ENCODE measurements at regions not wholly inside any gene's neighbourhood (a gene's known extent, or its start where the extent isn't known, plus 50 kb on each side); places are given as distances from the start of the nearest gene placed in this dataset.
"Not testable (repeated sequence)": the region's sequence is repeated elsewhere in the genome, so short reads cannot be mapped to it uniquely, and the experiment has no call there.

DNA sequence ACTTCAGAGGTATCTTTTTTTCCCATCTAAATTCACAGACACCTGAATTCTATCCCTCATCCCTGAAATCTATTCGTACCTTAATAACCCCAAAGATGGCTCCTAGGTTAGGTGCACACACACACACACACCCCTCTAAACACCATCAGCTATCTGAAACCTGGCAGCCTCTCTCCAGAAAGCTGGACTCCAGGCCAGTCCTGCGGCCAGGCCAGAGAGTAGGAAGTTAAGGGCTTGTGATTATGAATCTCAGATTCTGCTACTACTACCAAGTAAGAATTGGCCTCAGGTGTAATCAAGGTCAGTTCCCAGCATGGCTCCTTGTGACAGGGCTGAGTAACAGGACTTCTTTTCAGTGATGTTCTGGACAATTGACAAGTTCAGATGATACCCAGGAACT, 244.2 kb upstream of the SERP2 start:
- DNase-seq: no peak

DNA sequence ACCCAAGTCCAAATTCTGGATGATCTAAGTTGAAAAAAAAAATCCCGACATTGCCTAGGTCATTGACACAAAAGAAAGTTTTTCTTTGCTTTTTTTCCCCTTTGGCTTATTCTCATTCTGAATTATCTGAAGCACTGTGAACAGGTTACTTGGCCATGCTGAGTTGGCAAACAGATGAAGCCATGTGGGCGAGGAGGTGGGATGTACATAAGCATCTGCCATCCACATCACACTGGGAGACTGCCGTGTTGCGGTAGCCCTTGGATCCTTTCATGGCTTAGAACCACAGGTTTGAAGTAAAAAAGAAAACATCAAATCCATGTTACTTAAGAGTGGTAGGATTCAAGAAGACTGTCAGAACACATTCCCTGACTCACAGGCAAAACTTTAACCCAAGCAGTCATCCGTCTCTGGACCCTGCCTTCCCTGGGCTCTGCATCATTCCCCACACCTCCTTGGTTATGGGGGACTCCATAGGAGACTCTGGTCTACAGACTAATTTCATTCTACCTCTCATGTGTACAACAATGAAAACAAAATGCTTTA, 242.5 kb upstream of the SERP2 start:
- no peak for DNase-seq

DNA sequence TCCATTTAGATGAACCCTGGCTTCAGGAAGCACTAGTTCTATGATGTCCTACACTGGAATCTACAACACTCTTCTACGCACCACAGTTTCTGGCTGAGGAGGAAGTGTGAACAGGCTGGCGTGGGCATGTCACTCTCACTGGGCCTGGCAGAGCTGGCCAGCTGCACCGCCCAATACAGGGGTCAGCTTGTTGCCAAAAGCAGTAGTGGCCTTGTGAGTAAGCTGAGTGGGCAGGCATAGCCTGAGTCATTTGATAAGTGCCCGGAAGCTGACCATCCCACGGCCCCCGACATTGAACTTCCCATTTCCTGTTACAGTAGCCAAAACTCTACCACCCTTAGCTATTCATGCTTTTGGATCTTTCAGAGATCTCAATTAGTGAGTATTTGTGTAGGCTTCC, 240.9 kb upstream of the SERP2 start:
- DNase-seq: no peak

DNA sequence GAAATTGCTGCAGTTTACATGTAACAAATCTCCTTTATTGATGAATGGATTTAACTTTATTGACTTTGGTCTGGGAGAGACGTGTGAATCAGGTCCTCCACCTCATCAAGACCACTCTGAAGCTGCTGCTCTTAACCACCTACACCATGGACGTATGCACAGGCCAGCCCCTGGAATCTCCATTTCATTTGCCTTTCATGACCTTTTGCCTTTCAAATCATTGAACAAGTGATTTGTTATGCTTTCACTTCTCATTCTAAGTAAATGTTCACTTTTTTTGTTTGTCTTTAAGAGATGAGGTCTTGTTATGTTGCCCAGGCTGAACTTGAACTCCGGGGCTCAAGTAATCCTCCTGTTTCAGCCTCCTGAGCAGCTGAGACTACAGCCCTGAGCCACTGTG, 240.0 kb upstream of the SERP2 start:
- DNase-seq: no peak

DNA sequence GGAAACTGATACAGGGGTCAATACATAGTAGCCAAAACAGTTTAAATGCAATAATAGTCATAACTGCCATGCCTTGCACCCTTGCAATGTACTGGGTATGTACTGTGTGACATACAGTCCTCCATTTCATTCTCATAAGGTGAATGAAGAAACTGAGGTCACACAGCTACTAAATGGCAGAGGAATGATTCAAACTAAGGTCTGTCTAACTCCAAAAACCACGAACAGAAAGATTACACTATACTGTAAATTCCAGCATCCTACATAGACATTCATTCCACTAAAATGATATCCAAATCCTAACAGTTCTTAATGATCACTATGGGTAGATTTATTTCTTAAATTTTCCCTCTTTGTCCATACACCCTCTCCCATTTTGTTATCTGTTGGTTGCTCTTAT, 238.1 kb upstream of the SERP2 start:
- no peak for DNase-seq

DNA sequence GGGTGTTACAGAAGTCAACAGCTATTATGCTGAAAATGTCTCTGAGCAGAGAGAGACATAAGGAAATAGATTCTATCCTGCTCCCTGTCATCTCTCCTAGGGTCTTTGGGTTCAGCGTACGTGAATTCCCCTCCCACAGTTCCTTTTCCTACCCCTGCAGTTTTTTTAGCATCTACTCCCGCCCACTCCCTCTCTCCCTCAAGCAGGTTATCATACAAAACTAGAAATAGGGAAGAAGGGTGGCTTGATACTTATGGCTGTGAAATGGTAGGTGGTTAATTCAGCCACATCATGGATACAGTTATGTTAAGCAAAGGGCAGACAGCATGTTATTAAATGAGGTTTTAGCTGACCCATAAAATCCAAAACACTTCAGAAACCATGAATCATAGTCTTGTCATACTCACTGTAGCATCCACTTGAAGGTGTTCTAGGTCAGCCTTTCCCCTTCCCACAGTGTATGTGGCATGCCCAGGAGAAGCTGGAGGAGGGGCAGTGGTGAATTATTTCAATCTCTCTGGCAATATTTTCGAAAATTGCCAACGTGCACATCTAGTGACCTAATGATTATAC, 236.8 kb upstream of the SERP2 start:
- DNase-seq: no peak

DNA sequence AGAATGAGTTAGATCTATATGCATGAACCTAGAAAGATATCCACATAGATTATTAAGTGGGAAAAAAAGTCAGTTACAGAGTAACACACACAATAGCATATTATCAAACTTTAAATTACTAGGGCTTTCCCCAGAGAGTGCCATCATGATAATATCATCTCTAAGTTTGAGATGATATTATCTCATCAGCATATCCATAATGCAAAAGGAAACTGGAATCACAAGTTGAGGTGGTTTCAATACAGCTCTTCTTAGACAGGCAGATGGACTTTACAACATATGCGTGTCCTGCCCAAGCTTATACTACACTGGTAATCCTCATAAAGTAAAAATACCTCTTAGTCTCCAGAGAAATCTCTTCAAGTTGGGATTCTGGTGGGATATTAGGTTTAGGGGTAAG, 236.2 kb upstream of the SERP2 start:
- DNase-seq: no peak

DNA sequence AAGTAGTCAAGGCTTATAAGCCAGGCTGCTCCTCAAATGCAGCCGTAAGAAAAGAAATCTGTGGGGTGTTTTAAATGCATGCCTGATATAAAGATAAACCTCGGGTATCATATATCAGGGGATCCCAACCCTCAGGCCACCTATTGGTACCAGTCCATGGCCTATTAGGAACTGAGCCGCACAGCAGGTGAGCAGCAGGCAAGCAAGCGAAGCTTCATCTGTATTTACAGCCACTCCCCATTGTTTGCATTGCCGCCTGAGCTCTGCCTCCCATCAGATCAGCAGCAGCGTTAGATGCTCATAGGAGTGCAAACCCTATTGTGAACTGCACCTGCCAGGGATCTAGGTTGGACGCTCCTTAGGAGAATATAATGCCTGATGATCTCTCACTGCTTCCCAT, 233.5 kb upstream of the SERP2 start:
- DNase-seq: no peak

DNA sequence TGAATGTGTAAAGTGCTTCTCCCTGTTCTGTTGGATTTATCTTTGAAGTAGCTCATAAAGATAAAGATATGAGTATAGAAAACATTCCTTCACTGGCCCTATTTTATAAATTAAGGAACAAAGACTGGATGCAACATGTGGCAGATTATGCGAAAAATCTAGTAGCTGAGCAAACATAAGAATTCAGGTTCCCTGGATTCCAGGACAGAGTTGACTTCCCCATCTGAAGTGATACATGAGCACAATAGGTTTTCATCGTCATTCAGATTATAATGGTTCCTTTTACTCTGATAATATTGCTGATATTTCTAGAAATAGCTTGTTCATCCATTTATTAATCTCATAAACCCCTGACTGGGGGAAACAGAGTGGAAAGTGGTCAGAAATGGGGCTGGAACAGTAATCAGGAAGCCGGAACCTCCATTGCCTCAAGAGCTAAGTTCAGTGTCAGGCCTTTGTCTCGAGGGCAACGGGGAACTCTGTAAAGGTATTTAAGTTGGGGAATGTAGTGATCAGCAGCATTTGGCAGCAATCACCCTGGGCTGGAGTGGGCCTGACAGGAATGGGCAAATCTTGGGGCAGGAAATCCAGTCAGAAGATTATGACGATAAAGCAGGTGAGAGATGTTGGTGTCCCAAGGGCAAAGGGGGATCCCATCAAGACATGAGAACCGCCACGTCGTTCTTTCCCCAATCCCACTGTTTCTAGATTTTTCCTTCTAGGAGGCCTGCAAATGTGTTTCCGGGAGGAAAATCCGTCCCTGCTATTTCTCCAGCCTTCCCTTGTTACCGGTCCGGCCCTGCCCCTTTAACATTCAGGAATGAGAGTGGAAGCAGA, 232.5 kb upstream of the SERP2 start:
- no peak for DNase-seq

DNA sequence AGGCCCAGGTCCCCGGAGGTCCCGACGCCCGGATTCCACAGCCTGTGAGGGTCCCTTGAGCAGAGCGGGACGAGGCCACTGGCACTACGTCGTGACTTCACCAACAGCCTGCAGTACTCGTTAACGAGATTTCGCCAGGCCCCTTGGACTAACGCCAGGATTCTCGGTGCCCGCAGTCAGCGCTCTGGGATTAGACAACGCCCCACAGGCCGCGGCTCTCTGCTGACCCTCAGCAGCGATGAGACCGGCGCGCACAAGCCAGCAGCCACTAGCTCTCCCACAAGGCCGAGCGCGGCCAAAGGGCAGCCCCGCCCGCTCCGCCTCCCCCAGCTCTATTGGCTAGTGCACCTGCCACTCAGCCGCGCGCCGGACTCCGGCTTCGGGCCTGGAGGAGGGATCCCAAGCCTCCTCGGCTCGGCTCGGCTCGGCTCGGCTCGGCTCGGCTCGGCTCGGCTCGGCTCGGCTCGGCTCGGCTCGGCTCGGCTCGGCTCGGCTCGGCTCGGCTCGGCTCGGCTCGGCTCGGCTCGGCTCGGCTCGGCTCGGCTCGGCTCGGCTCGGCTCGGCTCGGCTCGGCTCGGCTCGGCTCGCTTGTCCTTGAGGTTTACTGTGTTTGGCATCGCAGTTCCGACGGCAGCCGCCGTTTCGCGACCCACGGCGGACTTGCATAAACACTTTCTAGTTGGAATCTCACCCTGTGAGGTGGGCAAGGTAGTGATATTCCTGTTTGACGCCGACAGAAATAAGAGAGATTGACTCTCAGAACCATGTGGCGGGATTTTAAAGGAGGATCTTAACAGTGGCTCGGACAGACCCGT, 231.7 kb upstream of the SERP2 start:
- DNase-seq: peak; percentile 93

DNA sequence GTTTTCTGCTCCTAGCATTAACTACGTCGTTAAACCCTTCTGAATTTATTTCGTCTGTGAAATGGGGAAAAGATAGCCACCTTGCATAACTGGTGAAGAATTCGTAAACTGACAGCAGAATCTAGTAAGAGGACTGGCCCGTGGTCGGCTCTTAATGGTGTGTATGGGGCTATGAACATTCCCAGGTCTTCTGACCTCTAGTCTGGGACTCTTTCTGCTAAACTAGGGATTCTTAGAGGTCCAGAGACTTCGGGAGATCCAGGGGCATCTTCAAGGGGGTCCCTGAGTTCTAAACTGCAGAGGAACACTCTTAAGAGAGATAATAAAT, 231.1 kb upstream of the SERP2 start:
- no peak for DNase-seq

DNA sequence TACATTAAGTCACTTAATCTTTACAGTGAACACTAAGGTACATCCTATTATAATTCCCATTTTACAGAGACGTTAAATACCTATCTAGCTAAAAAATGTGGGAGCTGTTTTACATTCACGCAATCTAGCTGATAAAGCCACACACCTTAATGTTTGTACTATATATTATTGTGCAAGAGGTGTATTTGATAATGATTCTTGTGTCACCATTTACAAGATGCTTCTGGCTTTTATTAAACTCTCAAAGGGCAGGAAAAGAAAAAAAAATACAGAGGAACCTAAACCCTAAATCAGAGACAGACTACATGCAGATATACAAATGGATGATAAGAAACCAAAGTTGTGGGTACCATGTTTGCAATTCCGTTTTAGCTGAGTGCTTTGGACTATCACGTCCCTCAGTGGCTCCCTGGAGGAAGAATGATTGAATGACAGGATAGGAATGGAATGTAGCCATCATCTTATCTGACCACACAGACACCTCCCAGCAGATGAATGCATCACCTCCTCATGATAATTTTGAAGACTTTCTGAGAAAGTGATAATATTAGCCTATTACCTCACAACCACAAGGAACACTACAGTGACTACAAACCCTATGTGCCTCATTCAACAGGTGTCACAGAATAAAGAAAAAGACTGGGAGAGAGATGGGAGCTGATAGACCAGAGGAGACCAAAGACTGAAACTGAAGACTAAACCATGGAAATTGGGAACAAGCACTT, 230.5 kb upstream of the SERP2 start:
- DNase-seq: no peak

DNA sequence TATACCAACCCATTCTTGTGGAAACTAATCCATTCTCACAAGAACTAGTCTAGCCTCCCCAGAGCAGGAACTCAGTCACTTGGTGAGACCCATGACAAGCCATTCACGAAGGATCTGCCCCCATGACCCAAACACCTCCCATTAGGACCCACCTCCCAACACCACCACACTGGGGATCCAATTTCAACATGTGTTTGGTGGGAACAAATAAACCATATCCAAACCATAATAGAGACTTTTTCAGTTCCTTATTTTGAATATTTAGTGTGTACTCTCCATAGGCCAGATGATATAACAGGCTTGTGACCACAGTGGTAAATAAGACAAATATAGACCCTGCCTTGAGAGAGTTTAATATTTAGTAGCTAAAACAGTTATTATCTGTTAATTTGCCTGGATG, 227.5 kb upstream of the SERP2 start:
- no peak for DNase-seq

DNA sequence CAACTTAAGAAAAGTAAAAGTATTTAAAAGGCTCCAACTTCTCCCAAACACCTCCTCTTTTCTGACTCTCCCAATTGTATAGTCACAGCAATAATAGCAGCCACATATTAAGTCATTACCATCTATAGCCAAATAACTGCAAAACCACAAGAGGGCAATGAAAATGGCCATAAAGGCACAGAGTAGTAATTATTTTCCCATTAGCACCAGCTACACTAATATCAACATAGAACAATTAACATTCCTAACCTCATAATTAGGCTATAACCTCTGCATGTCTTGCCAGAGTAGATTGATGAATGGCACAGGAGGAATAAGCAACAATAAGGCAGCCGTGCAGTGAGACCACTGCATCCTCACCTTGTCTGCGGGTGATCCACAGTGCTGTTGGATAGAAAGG, 226.4 kb upstream of the SERP2 start:
- no peak for DNase-seq

DNA sequence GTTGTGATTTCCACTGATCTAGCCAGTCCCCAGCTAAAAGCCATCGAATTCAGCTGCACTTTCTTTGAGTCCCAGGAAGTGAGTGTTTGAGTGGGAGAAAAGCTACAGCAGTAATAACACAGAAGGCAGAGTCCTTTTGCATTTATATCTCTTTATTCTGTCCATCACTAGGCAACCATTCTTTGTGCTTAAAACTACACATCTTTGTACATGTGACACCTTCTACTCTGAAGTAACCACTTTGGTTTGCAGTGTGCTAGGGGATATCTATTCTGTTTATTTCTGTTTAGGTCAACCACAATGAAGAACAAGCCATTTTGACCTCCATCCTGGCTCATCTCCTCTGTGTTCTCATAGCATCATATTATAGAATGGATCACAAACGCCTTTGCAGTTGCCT, 226.0 kb upstream of the SERP2 start:
- no peak for DNase-seq

DNA sequence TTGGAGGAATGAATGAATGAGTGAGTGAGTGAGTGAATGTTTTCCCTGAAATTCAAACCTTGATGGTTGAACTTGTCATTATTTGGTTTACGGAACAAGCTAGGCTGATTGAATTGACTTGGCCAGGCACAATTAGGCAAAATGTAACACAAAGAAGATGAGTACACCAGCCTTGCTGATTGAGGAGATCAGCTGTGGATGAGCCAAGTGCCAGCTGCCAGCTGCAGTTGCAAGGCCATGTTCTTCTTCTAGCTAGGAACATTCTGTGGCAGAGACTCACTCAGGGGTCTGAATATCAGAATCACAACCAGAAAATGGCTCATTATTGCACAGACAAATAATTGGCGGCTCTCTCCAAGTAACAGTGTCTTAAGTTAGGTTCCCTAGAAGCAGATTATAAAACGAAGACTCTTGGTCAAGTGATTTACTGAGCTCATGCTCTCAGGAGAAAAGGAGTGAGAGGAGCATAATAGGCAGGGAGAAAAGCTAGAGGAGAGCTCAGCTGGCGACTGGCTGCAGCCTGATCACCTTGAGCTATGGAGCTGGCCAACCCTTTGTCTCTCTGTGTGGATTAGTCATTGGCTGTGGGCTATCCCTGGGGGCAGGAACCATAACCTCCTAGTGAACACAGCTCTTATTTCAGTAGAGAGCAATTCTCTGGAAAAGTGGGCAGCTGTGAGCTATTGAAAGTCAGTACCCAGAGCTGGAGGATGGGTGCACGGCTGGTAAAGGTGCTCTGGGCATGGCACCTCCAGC, 225.3 kb upstream of the SERP2 start:
- DNase-seq: no peak

DNA sequence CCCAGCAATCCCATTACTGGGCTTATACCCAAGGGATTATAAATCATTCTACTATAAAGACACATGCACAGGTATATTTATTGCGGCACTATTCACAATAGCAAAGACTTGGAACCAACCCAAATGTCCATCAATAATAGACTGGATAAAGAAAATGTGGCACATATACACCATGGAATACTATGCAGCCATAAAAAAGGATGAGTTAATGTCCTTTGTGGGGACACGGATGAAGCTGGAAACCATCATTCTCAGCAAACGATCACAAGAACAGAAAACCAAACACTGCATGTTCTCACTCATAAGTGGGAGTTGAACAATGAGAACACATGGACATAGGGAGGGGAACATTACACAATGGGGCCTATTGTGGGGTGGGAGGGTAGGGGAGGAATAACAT, 224.4 kb upstream of the SERP2 start:
- DNase-seq: not testable (repeated sequence)

DNA sequence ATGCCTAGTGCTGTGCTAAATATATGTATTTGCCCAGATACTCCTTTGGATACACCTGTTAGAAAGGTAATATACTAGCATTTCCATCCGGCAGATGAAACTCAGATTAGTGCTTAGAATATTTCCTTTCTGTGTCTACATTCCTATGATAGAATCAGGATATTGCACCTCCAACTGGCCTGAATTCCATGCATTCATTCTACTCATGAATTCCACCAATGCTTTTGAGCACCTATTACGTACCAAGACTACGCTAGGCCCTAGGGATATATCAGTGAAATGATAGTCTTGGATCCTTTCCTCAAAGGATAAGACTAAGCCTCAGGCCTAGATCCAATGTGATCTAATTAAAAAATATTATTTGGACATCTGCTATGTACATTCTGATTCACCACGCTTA, 223.8 kb upstream of the SERP2 start:
- no peak for DNase-seq

DNA sequence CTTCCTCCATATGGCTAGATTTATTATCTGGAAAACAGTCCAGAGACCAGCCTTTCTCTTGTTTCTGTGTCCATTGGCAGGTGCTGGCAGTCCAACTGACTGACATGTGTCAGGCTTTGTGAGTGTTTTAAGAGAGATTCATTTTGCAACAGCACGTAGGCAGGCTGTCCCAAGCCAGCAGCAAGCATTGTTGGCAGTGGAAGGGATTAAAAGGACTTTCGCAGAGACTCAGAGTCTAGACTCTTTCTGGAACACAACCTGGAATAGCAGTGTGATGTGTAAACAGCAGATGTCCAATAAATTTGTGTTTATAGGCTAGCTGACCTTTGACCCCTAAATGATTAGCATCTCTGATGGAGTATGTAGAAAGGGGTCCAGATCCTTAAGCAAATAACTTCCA, 222.2 kb upstream of the SERP2 start:
- DNase-seq: no peak

DNA sequence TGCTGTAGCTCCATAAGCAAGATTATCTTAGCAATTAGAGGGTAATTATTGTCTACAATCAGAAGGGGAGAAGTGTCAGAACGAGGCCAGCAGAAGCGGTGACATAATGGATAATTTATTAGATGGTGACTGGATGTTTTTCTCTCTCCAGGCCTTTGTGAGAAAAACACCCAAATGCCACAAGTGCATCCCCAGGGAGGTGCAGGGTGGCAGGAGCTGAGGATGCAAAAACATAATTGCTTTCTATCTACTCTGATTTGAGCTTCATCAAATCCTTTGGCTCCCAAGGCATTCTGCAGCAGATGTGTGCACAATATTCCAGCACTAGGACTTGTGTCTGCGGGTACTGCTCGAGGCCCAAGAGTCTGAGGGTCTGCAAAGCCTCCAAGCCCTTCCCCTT, 220.1 kb upstream of the SERP2 start:
- DNase-seq: no peak

DNA sequence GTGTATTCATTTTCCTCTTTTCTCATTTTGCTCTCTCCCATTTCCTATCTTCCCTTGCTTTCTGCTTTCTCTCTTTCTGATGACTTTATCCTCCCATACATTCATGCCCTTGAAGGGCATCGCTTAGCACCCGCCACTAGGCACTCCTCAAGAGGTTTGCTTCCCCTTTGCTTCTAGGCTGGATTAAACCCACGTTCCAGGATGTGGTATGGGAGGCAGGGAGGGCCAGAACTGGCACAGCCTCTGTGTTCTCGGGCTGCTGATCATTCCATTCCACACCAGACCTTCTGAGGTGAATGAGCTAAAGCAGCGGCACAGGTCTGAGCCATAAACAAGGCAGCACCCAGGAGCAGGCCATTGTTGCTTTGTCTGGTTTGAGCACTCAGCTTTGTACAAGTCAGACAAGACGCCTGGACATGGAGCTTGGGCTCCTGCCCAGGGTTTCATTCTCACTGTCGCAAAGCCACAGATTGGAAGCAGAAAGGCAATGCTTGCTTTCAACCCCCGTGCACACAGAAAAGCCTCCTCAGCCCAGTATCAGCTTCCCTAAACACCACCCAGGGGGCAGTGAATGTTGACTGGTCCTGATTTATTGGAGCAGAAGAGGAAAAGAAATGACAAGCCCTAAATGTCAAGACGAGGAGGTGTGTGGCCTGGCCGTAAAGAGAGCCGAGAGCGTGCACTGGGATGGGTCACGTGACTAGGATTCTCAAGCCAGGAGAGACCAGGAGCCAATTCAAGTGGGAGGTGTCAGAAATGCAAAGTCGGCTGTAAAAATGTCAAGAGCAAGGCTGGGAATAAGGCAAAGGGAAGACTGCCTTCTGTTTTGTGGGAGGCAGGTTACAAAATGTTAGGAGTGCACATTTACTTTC, 218.0 kb upstream of the SERP2 start:
- DNase-seq: peak; percentile 80
